ENCODE measurements at regions not wholly inside any gene's neighbourhood (a gene's known extent, or its start where the extent isn't known, plus 50 kb on each side); places are given as distances from the start of the nearest gene placed in this dataset.

DNA sequence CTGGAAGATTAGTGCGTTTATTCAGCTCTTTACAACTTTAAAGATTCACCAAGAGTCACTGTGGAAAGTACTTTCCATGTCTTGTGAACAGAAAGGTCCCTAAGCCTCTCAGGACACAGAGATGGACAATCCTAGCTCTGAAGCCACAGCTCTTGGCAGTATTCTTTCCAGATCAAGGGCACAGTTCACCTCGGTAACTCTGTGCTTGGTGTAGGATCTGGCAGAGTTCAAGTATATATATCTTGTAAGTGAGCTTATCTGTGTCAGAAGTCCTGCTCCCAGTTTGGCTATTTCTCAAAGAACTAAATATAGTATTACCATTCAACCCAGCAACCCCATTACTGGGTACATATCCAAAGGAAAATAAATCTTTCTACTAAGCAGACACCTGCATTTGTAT, 183.7 kb downstream of the CBLN1 start:
- TF ChIP-seq, protein P1, sequence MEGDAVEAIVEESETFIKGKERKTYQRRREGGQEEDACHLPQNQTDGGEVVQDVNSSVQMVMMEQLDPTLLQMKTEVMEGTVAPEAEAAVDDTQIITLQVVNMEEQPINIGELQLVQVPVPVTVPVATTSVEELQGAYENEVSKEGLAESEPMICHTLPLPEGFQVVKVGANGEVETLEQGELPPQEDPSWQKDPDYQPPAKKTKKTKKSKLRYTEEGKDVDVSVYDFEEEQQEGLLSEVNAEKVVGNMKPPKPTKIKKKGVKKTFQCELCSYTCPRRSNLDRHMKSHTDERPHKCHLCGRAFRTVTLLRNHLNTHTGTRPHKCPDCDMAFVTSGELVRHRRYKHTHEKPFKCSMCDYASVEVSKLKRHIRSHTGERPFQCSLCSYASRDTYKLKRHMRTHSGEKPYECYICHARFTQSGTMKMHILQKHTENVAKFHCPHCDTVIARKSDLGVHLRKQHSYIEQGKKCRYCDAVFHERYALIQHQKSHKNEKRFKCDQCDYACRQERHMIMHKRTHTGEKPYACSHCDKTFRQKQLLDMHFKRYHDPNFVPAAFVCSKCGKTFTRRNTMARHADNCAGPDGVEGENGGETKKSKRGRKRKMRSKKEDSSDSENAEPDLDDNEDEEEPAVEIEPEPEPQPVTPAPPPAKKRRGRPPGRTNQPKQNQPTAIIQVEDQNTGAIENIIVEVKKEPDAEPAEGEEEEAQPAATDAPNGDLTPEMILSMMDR (IDR thresholded peaks at IDR 0.05; ENCODE audit: partially characterized antibody, unreplicated experiment) = no peak

DNA sequence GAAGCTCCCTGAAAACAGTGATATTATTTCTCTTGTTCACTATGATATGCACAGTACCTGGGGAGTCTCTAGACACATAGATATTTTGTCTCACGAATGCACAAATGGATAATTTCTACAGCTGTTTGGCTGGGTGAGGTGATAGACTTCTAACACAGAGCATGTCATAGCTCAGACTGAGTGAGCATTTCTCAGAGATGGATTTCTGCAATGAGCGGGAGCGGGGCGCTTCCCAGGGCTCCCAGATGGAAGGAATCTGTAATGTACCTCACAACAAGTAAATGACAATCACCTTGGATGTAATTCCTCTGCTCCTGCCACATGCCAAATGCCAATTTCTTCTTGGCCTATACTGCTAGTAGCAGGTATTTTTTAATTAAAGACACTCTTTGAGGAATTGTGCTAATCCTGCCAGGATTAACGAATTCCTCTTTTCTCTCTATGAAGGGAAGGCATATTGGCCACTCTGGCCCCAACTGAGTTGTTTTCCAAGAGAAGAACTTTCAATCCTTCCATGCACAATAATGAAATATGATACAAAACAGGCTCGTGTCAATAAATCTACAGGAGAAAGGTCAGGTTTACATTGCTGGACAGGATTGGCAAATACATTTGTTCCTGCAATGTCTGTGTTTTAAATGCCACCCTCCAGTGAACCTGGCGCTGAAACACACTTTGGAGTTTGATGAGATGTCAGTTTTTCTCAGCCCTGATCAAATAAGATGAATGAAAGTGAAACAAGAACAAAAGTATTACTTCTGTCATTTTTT, 185.3 kb downstream of the CBLN1 start:
- Mint-ChIP-seq H3K9me3 (ENCODE audit: unreplicated experiment) (no peaks in the 10 kb centered on the region), H3K27ac (ENCODE audit: unreplicated experiment) (no peak overlapping the region), H3K4me3 (ENCODE audit: unreplicated experiment) (no peak overlapping the region), H3K4me1 (ENCODE audit: low read depth, unreplicated experiment) (no peaks in the 10 kb centered on the region), H3K36me3 (ENCODE audit: unreplicated experiment) (no peaks in the 10 kb centered on the region), H3K27me3 (ENCODE audit: unreplicated experiment) (peaks cover 2% of the 10 kb centered on the region)
- TF ChIP-seq, protein P1 (IDR thresholded peaks at IDR 0.05; ENCODE audit: partially characterized antibody, unreplicated experiment) = no peak
- DNase-seq = no peak

More for the DNA sequence above, 183.7 kb downstream of the CBLN1 start:
- no peak overlapping the region for H3K27ac Mint-ChIP-seq (ENCODE audit: unreplicated experiment)
- H3K4me3 Mint-ChIP-seq (ENCODE audit: unreplicated experiment) = no peak overlapping the region
- H3K27me3 Mint-ChIP-seq (ENCODE audit: unreplicated experiment) = no peaks in the 10 kb centered on the region
- no peaks in the 10 kb centered on the region for H3K9me3 Mint-ChIP-seq (ENCODE audit: unreplicated experiment)
- H3K4me1 Mint-ChIP-seq (ENCODE audit: low read depth, unreplicated experiment) = no peaks in the 10 kb centered on the region
- H3K36me3 Mint-ChIP-seq (ENCODE audit: unreplicated experiment) = no peaks in the 10 kb centered on the region
- no peak for DNase-seq

DNA sequence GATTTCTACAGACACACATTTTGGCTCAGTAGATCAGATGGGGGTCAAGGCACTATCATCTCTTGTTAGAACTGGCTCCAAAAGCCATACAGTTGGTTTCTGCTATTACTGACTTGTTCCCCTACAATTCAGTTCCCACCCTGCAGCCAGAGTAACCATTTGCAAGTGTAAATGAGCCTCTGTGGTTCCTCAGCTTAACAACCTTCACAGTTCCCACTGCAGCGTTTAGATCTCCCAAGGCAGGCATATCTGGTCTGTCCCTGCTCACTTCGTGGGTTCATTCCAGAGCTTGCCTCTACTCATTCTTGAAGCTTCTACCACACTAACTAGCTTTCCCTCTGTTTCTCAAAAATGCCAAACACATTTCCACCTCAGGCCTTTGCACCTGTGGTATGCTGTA, 186.1 kb downstream of the CBLN1 start:
- peaks cover 2% of the 10 kb centered on the region for H3K27me3 Mint-ChIP-seq (ENCODE audit: unreplicated experiment)
- no peak overlapping the region for H3K27ac Mint-ChIP-seq (ENCODE audit: unreplicated experiment)
- no peak for DNase-seq
- TF ChIP-seq, protein P1 (IDR thresholded peaks at IDR 0.05; ENCODE audit: partially characterized antibody, unreplicated experiment) = no peak
- no peaks in the 10 kb centered on the region for H3K4me1 Mint-ChIP-seq (ENCODE audit: low read depth, unreplicated experiment)
- no peaks in the 10 kb centered on the region for H3K9me3 Mint-ChIP-seq (ENCODE audit: unreplicated experiment)
- no peaks in the 10 kb centered on the region for H3K36me3 Mint-ChIP-seq (ENCODE audit: unreplicated experiment)
- no peak overlapping the region for H3K4me3 Mint-ChIP-seq (ENCODE audit: unreplicated experiment)

GRCh38 chr16:49094471-49094870, 187.2 kb downstream of the CBLN1 start:
- Mint-ChIP-seq H3K27ac (ENCODE audit: unreplicated experiment) (no peak overlapping the region), H3K4me3 (ENCODE audit: unreplicated experiment) (no peak overlapping the region), H3K27me3 (ENCODE audit: unreplicated experiment) (peaks cover 2% of the 10 kb centered on the region), H3K4me1 (ENCODE audit: low read depth, unreplicated experiment) (no peaks in the 10 kb centered on the region), H3K9me3 (ENCODE audit: unreplicated experiment) (no peaks in the 10 kb centered on the region), H3K36me3 (ENCODE audit: unreplicated experiment) (no peaks in the 10 kb centered on the region)
- TF ChIP-seq, protein P1 (IDR thresholded peaks at IDR 0.05; ENCODE audit: partially characterized antibody, unreplicated experiment) = no peak
- no peak for DNase-seq

GRCh38 chr16:49093939-49094338, 187.7 kb downstream of the CBLN1 start:
- Mint-ChIP-seq H3K4me3 (ENCODE audit: unreplicated experiment) (no peak overlapping the region), H3K36me3 (ENCODE audit: unreplicated experiment) (no peaks in the 10 kb centered on the region), H3K4me1 (ENCODE audit: low read depth, unreplicated experiment) (no peaks in the 10 kb centered on the region), H3K27me3 (ENCODE audit: unreplicated experiment) (peaks cover 2% of the 10 kb centered on the region), H3K9me3 (ENCODE audit: unreplicated experiment) (peaks cover 3% of the 10 kb centered on the region), H3K27ac (ENCODE audit: unreplicated experiment) (no peak overlapping the region)
- TF ChIP-seq, protein P1 (IDR thresholded peaks at IDR 0.05; ENCODE audit: partially characterized antibody, unreplicated experiment) = no peak
- no peak for DNase-seq

Measured in glutamatergic neuron (in vitro differentiated cells).